Stomach (tissue), 4 donors: ENCODE measurements at regions not wholly inside any gene's neighbourhood (a gene's known extent, or its start where the extent isn't known, plus 50 kb on each side); places are given as distances from the start of the nearest gene placed in this dataset.

ENCODE experiments used
- CTCF ChIP-seq, 7 experiments: fragments of 450-650 bp in 4 of 7; fragments of 200-600 bp in 3 of 7; sonication (generic) in 3 of 7; IDR thresholded peaks; one replicate each; pipeline ENCODE4 v1.5.1; 2016 to 2019; ENCODE audit warnings: antibody characterized with exemption in 7 of 7, control low read depth in 2 of 7, mild to moderate bottlenecking in 1 of 7
- EP300 ChIP-seq: sonication (generic); formaldehyde crosslinking; IDR thresholded peaks from one replicate; pipeline ENCODE4 v1.6.1; 2017; ENCODE audit warnings: antibody characterized with exemption
- POLR2AphosphoS5 ChIP-seq, 3 donors: sonication (generic); formaldehyde crosslinking; IDR thresholded peaks; one replicate each; pipeline ENCODE4 v1.6.1; 2016; ENCODE audit warnings: antibody characterized with exemption in 3 of 3

DNA sequence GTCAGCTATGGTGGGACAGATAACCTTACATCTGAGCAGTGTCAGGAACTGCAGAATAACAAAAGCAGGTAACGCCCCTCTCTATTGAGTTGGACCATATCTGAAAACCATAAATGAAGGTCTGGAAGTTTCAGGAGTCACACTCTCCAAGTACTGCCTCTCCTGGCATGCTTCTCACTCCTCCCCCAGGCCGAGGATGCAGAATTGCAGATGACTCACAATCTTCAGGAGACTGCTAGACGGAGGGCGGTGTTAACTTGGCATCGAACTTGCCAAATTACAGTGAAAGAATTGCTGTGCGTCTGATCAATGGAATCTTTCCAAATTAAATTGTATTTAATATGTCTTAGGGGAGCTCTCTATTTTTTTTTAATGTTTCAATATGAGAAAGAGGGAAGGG is 67.1 kb upstream of the TRIM2 start:
- TF ChIP-seq CTCF (IDR thresholded peaks at IDR 0.05) (no peak), POLR2AphosphoS5 (IDR thresholded peaks at IDR 0.05) (peak in 1 of 3 donors; percentile 27), EP300 (no peak)
